LHCN-M2 (cell line): ENCODE measurements at regions not wholly inside any gene's neighbourhood (a gene's known extent, or its start where the extent isn't known, plus 50 kb on each side); places are given as distances from the start of the nearest gene placed in this dataset.
A peak's percentile ranks its signal among the peaks of the same experiment; 100 is the strongest.
"Not testable (repeated sequence)": the region's sequence is repeated elsewhere in the genome, so short reads cannot be mapped to it uniquely, and the experiment has no call there.

Experiments used
- DNase-seq: peaks from one replicate; pipeline ENCODE4 v3.0.0-alpha.2; 2012; ENCODE audit warnings: low read depth

DNA sequence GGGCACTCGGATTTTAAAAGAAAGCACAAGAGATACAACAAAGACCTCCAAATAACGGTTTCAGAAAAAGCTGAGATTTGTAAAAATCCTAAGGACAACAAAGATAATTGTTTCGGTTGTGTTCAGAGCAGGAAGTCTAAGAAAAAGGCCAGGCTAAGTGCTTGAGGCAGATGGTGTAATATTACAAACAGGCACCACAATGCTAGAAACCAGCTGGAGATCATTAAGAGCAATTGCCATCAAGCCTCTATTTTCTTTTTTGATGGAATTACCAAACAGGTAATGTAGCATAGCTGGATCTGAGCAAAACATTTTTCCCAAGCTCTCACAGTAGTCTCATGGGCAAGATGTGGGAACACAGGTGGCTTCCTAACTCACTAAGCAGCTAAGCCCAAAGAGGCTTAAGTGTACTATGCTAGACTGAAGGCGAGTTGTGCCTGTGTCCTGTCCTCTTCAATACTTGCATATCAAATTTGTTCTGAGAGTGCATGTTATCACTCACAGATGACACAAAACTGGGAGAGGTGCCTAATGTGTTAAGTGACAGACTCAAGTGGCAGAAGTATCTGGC lies 161.6 kb downstream of the GLUL start:
- DNase-seq, result peak; percentile 65

DNA sequence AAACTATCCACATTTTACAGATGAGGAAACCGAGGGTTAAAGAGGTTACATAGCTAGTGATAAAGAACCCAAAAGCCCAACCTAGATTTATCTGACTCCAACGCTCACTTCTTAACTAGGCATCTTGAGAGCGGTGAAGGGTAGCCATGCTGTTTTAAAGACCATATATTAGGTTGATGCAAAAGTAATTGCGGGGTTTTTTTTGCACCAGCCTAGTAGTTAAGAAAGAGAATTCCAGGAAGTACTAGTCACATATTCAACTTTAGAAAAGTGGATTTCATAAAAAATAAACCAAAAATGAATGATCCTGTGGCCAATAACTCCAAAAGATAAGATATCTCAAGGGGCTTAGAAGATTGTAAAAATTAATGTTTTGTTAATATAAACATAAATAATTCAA lies 162.1 kb downstream of the GLUL start:
- DNase-seq, result no peak

DNA sequence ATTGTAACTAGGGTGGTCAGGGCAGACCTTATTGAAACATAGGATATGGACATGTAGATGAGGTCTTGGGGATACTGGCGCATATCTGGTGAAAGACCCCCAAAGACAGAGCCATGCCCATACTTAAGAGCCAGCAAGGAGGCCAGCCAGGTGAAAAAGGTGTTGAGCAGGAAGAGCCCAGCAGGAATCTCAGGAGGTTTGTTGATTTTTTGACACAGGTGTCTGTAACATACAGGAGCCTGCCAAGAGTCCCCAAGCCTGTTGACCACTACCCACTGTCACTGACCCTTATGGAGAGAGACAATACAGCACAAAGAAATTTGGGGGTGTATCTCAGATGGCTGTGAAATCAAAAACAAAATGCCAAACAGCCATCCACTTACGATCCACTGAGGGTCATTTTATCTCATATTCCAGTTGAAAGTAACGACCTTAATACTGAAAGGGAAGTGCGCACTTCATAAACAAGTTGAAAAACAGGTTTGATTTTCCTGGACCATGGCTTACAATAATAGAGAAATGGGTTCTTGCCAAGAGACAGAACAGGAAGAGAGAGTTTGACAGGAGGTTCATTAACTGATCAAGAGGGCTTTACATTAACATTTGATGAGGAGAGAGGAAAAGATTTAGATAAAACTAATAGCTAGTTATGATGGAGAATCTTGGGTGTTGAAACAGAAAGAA lies 163.6 kb downstream of the GLUL start:
- DNase-seq, result no peak

DNA sequence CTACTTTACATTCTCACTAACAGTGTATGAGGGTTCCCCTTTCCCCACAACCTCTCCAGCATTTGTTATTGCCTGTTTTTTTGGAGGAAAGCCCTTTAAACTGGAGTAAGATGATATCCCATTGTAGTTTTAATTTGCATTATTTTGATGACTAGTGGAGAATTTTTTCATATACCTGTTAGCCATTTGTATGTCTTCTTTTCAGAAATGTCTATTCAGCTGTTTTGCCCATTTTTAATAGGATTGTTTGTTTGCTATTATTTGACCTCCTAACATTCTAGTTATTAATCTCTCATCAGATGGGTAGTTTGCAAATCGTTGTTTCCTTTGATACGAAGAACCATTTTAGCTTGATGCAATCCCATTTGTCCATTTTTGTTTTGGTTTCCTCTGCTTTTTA lies 165.0 kb downstream of the GLUL start:
- no peak for DNase-seq

DNA sequence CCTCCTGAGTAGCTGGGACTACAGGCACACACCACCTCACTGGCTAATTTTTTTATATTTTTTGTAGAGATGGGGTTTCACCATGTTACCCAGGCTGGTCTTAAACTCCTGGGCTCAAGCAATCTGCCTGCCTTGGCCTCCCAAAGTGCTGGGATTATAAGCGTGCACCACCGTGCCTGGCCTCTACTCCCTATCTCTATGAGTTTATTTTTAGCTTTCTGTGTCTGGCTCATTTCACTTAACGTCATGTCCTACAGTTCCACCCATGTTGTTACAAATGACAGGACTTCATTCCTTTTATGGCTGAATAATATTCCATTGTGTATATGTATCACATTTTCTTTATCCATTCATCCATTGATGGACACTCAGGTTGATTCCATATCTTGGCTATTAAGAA lies 164.2 kb upstream of the ZNF648 start:
- not testable (repeated sequence) for DNase-seq

DNA sequence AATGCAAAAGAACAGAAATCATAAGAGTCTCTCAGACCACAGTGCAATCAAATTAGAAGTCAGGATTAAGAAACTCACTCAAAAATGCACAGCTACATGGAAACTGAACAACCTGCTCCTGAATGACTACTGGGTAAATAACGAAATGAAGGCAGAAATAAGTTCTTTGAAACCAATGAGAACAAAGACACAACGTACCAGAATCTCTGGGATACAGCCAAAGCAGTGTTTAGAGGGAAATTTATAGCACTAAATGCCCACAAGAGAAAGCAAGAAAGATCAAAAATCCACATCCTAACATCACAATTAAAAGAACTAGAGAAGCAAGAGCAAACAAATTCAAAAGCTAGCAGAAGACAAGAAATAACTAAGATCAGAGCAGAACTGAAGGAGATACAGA lies 160.5 kb upstream of the ZNF648 start:
- DNase-seq, result not testable (repeated sequence)

DNA sequence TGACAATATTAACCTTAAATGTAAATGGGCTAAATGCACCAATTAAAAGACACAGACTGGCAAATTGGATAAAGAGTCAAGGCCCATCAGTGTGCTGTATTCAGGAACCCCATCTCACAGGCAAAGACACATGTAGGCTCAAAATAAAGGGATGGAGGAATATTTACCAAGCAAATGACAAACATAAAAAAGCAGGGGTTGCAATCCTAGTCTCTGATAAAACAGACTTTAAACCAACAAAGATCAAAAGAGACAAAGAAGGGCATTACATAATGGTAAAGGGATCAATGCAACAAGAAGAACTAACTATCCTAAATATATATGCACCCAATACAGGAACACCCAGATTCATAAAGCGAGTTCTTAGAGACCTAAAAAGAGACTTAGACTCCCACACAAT lies 159.9 kb upstream of the ZNF648 start:
- not testable (repeated sequence) for DNase-seq

DNA sequence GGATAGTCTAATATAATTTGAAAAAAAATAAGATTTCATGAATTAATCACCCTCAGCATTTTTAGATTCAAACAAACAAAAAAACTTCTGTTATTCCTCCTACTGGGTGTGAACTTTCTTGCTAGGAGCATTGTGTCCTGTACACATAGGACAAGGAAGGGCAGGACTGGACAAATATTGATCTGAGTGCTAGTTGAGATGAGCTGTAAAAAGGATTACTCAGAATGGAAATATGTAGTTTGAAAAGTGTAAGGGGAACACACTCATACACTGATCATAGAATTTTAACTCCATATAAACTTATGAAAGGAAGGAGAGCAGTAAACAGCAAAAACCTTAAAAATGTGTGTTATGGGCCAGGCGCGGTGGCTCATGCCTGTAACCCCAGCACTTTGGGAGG lies 156.5 kb upstream of the ZNF648 start:
- DNase-seq, result peak; percentile 59

DNA sequence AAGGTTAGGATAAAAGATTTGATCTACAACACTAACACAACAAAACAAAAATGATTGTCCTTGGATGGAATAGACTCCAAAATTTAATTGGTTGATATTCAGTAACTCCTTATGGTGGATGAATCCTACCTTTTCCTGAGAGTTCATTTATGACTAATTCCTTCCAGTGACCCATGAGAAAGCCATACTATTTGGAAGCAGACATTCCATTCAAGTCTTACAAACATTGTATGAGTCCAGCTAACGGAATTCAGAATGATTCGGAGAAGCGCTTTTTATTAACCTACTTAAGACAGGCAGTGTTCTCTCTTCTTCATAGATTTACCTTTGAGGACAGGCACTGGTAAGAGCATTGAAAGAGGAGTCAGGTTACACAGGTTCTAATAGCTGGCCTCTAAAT lies 155.6 kb upstream of the ZNF648 start:
- peak; percentile 61 for DNase-seq

DNA sequence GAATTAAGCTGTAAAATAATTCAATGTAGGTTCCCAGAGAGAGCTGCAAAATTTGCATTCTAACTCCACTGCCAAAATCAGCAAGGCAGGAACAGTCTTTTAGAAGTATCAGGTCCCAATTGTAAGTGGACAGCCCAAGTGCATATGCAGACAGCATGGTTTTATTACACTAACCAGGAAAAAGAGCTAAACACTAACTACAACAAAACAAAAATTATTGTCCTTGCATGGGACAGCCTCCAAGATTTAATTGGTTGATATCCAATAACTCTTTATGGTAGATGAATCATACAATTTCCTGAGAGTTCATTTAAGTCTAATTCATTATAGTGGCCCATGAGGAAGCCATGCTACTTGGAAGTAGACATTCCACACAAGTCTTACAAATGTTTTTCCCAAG lies 154.3 kb upstream of the ZNF648 start:
- DNase-seq, result peak; percentile 17

DNA sequence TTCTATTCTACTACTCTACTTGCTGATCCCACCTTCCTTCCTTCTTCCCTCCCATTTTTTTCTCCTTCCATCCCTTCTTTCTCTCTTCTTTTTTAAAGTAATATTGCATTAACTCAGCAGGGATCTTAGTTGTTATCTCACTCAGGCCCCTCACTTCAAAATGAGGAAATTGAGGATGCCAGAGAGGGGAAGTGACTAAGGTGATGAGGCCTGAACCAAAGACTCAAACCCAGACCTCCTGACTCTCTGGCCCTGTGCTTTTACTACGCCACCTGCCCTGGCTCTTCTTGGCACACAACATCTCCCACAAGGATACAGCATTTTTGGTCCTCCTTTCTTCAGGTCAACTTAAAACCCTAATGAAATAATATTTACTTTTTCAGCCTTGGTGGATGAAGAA lies 151.7 kb upstream of the ZNF648 start:
- DNase-seq, result no peak

DNA sequence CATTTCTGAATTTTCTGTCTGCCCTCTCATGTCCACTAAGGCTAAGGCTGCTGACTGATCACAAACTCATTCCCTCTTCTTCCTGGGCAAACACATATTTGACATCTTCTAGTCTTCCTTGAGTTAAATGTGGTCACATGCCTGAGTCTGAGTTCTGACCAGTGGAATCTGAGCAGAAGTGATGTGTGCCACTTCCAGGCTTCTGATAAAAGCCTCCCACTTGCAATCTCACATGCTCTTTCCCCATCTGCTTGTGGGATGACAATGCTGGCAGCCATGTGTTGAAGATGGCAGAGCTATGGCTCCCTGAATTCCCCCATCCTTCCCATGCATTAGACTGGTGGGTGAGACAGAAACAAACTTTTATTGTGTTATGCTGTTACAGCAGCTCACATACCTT lies 149.9 kb upstream of the ZNF648 start:
- no peak for DNase-seq

DNA sequence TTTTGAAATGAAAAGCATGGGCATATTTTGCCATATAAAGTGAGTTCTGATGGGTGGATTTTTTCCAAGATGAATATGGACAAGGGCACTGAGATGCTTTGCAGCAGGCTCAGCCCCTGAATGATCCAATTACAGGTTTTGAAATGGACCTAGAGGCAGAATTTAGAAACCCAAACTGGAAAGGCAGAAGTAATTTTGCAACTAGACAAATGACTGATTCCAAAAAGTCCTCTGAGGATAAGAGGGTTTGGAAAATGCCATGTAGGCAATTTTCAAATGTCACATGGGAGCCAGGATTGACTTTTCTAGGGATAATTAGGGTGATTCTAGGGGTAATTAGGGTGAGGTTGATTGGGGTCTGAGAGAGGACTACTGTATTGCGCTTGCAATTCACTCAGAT lies 148.9 kb upstream of the ZNF648 start:
- DNase-seq, result no peak

DNA sequence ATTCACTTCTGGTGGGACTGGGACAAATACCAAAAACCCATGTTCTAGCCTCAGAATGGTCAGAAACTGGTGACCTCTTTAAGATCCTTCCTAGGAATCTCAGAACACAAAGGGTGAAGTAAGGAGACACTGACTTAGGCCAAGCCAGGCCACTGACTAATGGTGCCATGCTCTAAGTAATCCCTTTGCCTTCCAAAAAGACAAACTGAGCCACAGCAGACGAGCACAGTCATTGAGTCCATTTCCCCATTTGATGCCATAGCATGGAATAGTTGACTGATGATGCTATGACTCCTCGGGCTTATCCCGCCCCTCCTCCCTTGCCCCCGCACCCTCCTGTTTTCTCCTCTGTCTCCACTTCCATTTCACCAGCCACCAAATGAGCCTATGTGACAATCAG lies 145.8 kb upstream of the ZNF648 start:
- DNase-seq, result no peak

DNA sequence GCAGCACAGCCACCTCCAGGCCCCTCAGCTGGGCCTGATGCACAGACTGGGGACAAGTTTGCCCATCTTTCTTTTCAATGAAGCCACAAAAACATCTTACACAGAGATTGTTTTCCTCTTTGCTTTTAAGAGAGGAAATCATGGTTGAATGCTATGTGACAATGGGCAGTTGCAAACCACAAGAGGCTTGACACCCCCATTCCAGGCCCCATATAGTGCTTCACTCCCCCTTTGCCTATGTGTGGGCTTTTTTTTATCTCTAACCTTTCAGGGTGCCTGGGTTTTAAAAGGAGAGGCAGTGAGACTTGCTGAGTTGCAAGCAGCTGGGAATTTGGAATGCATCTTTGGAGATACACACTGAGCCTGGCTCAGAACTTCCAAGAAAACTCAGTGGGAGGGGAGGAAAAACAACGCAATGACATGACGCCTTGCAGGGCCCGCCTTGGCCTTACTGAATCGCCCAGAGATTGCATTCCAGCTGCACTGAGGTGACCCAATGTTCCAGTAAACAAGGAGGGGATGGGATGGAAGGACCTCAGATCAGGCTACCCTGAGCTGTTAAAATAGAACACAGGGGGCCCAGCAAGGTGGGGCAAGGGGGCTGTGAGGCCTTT lies 145.2 kb upstream of the ZNF648 start:
- no peak for DNase-seq

DNA sequence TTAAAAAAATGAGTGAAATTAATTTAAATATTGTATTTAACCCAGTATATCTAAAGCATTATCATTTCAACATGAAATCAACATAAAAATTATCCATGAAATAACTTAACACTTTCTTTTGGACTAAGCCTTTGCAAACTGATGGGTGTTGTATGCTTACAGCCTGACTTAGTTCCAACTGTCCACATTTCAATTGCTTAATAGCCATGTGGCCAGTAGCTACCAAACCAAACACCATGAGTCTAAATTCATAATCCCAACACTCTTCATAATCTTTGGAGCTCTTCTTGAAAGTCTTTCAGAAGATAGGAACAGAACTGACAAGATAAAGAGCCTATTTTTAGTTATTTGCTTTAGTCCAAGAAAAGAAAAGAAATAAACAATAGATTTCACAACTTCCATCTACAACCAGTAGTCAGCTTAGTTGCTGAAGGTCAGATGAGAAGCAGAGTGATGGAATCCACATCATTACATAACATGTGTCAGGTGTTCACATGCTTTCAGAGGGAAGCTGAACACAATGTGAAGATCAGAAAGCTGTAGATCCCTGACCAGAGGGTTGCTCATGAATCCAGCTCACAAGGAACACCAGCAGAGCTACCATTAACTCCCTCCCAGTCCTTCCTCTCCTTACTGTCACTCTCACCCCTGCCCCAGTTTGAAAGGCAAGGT lies 144.0 kb upstream of the ZNF648 start:
- no peak for DNase-seq

DNA sequence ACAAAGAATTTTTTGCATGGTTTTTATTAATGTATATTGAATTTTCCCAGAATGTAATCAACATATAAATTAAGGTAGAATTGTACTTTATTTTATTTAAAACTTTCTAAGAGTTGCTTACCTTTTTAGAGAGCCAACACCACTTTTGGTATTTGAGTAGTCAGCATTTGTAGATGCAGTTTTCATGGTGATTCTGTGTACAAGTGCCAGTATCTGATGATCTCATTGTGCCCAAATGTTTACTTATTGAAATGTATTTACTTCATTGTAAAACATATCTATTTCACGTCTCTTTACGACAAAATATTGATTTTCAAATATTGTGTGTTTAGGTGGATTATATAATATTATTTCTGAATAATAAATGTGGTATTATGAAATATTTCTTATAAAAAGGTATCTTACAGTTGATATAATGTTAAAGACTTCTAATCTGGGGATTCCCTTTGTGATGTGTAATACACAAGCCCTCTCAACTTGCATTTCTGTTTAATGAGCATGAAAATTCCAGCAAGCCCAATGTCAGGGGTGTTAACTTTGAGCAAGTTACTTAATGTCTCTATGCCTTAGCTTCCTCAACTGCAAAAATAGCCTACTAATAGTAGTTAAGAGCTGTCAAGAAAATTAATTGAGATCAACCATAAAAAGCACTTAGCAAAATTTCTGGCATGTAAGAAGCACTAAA lies 141.8 kb upstream of the ZNF648 start:
- DNase-seq, result no peak

DNA sequence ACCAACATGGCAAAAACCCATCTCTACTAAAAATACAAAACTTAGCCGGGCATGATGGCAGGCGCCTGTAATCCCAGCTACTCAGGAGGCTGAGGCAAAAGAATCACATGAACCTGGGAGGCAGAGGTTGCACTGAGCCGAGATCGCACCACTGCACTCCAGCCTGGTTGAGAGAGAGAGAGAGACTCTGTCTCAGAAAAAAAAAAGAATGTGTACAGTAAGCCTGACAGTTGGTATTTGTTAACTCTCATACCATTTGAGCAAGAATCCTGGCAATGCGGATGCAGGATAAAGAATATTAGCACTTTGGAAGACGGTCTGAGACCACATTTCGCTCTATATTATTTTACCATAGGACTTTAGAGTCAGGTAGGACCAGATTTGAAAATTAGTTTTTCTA lies 140.0 kb upstream of the ZNF648 start:
- DNase-seq, result not testable (repeated sequence)

DNA sequence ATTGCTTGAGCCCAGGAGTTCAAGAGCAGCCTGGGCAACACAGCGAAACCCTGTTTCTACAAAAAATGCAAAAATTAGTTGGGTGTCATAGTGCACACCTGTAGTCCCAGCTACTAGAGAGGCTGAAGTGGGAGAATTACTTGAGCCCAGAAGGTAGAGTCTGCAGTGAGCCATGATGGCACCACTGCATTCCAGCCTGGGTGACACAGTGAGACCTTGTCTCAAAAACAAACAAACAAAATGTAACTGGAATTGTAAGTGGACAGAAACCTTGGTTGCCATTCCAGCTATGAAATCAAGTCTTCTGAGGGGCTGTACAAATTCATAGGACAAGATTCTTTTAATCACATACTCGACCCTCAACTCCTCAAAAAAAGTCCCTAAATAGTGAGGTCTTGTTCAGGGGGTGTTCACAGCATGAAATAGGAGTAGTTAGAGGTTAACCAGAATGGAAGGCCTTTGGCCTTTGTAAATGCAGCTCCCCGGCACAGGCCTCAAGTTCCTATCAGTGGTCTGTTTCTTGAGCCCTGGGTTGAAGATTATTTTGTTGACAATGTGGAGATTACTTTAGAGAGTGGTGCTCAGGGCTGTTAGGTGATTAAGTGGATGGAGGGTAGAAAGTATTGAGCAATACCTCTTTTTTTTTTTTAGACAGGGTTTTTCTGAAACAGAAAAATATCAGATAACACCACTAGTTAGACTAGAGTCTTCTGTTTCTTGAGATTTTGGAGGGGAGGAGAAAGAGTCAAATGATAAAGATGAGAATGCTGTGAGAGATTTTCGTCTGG lies 138.7 kb upstream of the ZNF648 start:
- no peak for DNase-seq

DNA sequence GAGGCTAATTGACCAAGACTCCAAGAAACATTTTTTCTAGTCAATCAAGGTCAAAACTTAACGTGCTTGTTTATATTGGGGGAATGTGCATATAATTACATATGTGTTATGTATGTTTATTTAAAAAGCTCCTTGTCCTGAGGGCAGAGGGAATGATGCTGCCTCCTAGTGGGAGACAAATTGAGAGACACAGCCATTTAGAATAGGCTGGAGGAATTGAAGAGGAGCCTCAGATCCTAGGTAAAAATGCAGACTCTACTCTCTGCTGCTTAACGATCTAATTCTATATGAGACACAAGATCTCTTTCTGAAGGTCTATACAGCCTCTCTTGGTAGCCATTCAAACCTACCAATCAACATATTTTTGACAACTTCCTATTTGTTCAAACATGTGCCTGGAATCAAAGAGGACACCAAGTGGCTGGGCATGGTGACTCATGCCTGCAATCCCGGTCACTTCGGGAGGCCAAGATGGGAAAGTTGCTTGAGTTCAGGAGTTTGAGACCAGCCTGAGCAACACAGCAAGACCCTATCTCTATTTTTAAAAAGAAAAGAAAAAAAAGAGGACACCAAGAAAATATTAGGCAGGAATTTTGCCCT lies 136.6 kb upstream of the ZNF648 start:
- DNase-seq, result no peak
